ENCODE measurements at regions not wholly inside any gene's neighbourhood (a gene's known extent, or its start where the extent isn't known, plus 50 kb on each side); places are given as distances from the start of the nearest gene placed in this dataset.

GRCh38 chr14:101620031-101620788, 58.9 kb downstream of the DIO3 start:
- TF ChIP-seq CTCF (IDR thresholded peaks at IDR 0.05 in 4 of 5, conservative IDR thresholded peaks at IDR 0.05 in 1 of 5): no peak
- TF ChIP-seq POLR2A (IDR thresholded peaks at IDR 0.05): no peak

All from gastrocnemius medialis (tissue), 4 donors.